GM12874 (cell line): ENCODE measurements at regions not wholly inside any gene's neighbourhood (a gene's known extent, or its start where the extent isn't known, plus 50 kb on each side); places are given as distances from the start of the nearest gene placed in this dataset.

Experiments
- CTCF ChIP-seq: IDR thresholded peaks from 2 replicates; pipeline ENCODE4 v1.5.1; 2011; ENCODE audit warnings: low read depth, mild to moderate bottlenecking, control low read depth, low read length, moderate library complexity; ENCODE audit not compliant: insufficient read depth

GRCh38 chr16:26765087-26765486 lies 301.6 kb upstream of the C16orf82 start:
- TF ChIP-seq CTCF, result peak; percentile 53; the same call in 1 of the 2 replicates

GRCh38 chr16:26768385-26769010 lies 298.2 kb upstream of the C16orf82 start:
- no peak for TF ChIP-seq CTCF

GRCh38 chr16:26770547-26770946 lies 296.2 kb upstream of the C16orf82 start:
- TF ChIP-seq CTCF, result no peak

GRCh38 chr16:26772503-26772902 lies 294.2 kb upstream of the C16orf82 start:
- no peak for TF ChIP-seq CTCF

GRCh38 chr16:26777821-26778220 lies 288.9 kb upstream of the C16orf82 start:
- TF ChIP-seq CTCF, result no peak

- no peak for TF ChIP-seq CTCF
These were observed 278.8 kb upstream of the C16orf82 start for GRCh38 chr16:26787924-26788323.

- TF ChIP-seq CTCF, result no peak
These were observed 275.6 kb upstream of the C16orf82 start for GRCh38 chr16:26791169-26791568.

- TF ChIP-seq CTCF, result peak; percentile 33; the same call in 1 of the 2 replicates
These were observed 271.5 kb upstream of the C16orf82 start for GRCh38 chr16:26795184-26795583.
